Renal cortical epithelial cell (primary cell): ENCODE measurements at regions not wholly inside any gene's neighbourhood (a gene's known extent, or its start where the extent isn't known, plus 50 kb on each side); places are given as distances from the start of the nearest gene placed in this dataset.
"Not testable (repeated sequence)": the region's sequence is repeated elsewhere in the genome, so short reads cannot be mapped to it uniquely, and the experiment has no call there.

ENCODE experiments used
- DNase-seq: peaks from one replicate; pipeline ENCODE4 v3.0.0-alpha.2; 2011; ENCODE audit warnings: low read depth

DNA sequence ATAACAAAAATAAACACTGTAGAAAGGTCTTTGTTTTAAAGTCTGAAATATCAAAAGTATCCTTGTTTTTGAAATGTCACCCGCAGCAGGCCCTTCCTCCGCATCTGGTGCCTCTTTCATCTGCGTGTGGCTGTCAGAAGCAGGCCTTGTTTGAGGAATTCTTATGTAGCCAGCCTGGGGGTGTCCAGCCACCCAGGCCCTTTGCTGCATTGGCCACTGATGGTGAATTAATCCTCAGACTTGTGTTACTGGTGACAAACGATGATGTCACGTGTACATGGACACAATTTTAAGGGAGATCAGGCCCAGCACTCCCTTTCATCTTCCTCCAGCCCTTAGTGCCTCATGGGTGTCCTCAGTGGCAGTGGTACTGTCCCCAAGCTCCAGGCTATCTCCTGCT, 208.0 kb upstream of the GALNT2 start:
- no peak for DNase-seq

GRCh38 chr1:229860926-229861325, 206.1 kb upstream of the GALNT2 start:
- no peak for DNase-seq

GRCh38 chr1:229862017-229862774, 204.8 kb upstream of the GALNT2 start:
- no peak for DNase-seq

- DNase-seq = no peak
Measured at GRCh38 chr1:229863651-229864545, 203.1 kb upstream of the GALNT2 start.

- no peak for DNase-seq
Measured at GRCh38 chr1:229864686-229865230, 202.3 kb upstream of the GALNT2 start.

- DNase-seq = not testable (repeated sequence)
Measured at GRCh38 chr1:229865321-229865720, 201.7 kb upstream of the GALNT2 start.

DNA sequence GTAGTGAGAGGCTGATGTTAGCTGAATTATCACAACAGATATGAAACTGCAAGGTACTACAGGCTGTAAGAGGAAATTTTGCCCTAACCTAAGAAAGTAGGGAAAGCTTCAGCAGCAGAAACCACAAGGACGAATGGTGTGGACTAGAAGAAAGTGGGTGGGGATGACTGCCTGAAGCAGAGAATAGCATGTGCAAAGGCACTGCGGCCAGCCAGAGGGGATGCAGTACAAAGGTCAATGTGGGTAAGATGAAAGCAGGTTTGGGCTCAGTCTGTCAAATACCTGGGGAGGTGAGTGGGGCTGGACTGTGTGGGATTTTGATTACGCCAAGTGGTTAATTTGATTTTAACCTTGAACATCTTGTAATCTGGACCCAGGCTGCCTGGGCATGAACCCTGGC, 199.3 kb upstream of the GALNT2 start:
- DNase-seq = no peak

- DNase-seq = peak; percentile 19
Measured at GRCh38 chr1:229869240-229869639, 197.8 kb upstream of the GALNT2 start.

DNA sequence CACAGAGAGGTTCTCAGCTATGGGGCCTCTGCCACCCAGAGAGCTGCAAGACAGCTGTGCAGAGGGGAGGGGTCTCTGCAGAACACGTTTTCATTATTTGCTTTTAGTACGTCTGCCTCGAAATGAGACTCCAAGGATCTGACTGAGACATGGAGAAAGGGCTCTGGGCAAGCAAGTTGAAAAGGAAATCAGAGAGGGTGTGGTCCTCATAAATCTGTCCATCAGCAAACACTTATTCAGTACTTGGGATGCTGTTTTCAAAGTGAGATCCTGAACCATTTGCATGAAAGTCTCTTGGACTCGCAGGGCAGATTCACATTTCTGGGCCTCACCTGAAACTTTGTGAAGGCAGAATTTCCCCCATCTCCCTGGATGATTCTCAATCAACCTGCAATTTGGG, 197.4 kb upstream of the GALNT2 start:
- no peak for DNase-seq

- DNase-seq = no peak
Measured at GRCh38 chr1:229870381-229870780, 196.7 kb upstream of the GALNT2 start.

DNA sequence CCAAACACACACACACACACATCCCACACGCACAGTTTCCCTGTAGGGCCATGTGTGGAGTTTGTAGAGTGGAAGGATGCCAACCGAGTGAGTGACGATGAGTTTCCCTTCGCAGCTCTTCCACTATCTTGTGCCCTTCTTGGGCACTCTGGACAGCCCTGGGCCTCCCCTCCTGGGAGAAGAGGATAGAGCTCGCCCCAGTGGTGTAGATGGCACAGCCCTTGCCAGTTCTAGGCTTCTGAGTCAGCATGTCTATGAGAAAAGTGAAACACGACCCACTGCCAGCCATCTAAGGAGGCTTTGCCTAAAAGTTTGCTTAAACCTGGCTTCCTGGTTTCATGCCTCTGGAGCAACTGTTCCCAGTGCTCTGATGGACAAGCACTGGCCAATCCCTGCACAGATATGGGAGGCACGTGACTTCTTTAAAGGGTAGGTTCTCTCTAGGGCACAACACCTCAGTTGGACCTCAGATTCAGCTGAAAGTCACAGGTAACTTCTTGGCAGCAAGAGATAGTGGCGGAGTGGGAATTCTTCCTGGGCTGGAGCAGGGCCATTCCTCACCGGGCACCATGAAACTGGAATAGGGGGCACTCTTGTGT, 195.9 kb upstream of the GALNT2 start:
- no peak for DNase-seq

DNA sequence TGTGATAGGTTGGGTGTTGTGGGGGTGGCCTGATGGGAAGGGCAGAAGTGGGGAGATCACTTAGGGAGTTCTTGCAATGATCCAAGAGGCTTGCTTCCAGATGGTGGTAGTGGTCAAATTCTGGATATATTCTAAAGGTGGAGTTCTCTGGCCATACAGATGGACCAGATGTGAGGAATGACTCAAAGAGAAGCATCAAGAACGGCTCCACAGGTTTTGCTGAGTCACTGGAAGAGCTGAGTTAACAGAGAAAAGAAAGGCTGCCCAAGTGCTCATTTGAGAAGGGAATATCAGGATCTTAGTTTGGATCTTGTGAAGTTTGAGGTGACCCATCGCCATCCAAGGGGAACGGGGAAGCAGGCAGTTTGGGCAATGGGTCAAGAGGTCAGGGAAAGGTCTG, 192.9 kb upstream of the GALNT2 start:
- DNase-seq = no peak

DNA sequence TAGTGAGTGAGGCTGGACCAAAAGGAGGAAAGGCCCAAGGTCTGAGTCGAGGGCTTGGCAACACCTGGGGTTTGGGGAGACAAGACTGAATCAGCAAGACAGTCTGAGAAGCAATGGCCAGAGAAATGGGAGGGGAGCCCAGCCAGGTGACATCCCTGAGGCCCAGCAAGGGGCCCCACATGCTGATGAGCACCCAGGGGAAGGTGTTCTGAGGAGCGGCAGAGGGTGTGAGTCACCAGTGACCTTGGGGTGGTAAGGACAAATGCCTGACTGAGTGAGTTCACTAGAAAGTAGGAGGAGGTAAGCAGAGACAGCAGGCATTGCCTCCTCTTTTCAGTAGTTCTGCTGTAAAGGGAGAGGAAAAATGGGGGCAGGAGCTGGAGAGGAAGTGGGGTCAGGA, 192.4 kb upstream of the GALNT2 start:
- DNase-seq = no peak

- DNase-seq = no peak
Measured at GRCh38 chr1:229875086-229875485, 192.0 kb upstream of the GALNT2 start.

- DNase-seq = peak; percentile 19
Measured at GRCh38 chr1:229879746-229880145, 187.3 kb upstream of the GALNT2 start.

GRCh38 chr1:229880271-229881170, 186.5 kb upstream of the GALNT2 start:
- no peak for DNase-seq

GRCh38 chr1:229882621-229883020, 184.4 kb upstream of the GALNT2 start:
- no peak for DNase-seq

DNA sequence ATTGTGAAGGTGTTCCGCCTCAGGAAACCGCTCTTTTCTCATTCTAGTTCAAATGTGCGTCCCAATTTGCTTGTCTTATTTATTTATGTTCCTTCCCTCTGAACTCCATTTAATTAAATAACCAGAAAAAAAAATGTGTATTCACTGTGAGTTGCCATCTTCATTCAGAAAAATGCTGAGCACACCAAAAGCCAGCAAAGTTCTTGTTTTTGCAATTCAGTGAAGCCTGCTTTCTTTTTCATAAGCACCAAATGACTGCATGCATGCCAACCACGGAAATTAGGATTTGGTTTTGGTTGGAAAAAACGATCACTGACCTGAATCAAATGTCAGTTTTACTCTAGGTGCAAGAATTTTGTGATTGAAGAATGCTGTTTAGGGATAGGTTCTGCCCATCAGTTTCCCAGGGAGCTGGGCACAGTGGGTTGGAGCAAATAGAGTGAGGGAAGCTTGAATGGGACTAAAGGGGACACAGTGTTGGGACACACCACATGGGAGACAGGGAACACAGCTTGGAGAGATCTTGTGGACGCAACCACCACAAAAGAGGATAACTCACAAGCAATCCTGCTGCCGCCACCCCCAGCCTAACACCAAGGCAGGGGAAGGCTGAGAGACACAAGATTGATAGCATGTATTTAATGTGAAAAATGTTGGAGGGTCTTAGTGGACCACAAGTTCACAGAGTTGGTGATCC, 183.4 kb upstream of the GALNT2 start:
- DNase-seq = no peak

- no peak for DNase-seq
Measured at GRCh38 chr1:229884765-229885164, 182.3 kb upstream of the GALNT2 start.

DNA sequence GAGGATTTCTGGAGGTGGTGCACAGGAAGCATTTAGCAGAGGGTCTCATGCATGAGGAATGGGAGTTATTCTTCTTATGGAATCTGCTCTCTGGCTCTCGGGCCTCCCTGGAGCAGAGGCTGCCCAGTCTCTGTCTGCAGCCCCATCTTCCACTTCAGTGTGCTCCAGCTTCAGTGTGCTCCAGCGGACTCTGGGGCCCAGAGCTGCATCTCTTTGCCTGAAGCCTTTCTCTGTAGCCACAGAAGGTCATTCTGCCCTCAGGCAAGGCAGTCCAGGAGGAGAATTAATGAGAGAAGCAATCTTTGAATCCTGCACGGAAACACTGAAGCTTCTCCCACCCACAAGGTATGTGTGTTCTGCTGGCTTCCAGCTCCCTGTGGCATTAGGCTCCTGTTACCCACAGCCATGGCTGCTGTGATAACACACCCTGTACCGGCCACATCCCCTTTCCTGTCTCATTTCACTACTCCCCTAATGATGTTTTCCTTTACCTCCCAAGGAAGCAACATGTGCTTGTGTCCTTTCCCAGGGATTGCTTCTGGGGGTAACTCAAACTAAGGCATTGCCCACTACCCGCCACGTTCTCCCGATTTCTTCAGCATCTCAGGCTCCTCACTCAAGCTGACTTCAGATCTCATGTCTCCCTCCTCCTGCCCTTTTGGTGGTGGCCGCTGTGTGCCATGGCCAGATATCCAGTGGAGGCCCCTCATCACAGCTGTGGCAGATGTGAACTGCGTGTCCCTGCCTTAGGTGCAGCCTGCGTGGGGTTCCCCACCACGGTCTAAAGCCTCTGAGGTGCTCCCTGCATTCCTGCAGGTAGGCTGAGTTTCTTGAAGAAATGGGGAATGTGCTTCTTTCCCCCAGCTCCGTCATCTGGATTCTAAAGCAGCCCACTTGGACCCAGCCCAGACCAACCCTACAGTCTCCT, 181.2 kb upstream of the GALNT2 start:
- no peak for DNase-seq
